ENCODE measurements at regions not wholly inside any gene's neighbourhood (a gene's known extent, or its start where the extent isn't known, plus 50 kb on each side); places are given as distances from the start of the nearest gene placed in this dataset.

DNA sequence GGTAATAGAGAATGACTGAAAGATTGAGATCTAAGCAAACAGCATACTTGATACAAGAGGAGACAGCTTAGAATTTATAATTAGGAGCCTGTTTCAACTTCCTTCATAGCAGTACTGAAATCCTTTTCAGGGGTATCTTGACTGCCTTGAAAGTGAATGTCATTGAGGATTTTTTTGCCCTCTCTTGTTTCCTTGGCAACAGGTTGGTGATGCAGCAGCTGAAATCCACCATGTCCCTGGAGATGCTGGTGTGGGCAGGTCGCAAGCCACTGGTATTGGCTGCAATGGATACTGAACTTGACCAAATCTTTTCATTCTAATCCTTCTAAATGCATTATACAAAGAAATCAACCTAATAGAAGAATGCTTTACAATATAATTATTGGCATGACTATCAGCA, 59.3 kb upstream of the GAP43 start:
- H3K4me3 ChIP-seq (ENCODE audit: low read depth, low read length) = no peak overlapping the region
- ChIA-PET POLR2A (no interaction called here), CTCF (no interaction called here)
- DNase-seq (ENCODE audit: low read depth, low spot score) = no peak
- TF ChIP-seq, protein P1, sequence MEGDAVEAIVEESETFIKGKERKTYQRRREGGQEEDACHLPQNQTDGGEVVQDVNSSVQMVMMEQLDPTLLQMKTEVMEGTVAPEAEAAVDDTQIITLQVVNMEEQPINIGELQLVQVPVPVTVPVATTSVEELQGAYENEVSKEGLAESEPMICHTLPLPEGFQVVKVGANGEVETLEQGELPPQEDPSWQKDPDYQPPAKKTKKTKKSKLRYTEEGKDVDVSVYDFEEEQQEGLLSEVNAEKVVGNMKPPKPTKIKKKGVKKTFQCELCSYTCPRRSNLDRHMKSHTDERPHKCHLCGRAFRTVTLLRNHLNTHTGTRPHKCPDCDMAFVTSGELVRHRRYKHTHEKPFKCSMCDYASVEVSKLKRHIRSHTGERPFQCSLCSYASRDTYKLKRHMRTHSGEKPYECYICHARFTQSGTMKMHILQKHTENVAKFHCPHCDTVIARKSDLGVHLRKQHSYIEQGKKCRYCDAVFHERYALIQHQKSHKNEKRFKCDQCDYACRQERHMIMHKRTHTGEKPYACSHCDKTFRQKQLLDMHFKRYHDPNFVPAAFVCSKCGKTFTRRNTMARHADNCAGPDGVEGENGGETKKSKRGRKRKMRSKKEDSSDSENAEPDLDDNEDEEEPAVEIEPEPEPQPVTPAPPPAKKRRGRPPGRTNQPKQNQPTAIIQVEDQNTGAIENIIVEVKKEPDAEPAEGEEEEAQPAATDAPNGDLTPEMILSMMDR (IDR thresholded peaks at IDR 0.05; ENCODE audit: insufficient read depth, low read length, missing control alignments) = no peak

GRCh38 chr3:115571413-115571812, 51.9 kb upstream of the GAP43 start:
- ChIA-PET CTCF (no interaction called here), POLR2A (no interaction called here)
- no peak overlapping the region for H3K4me3 ChIP-seq (ENCODE audit: low read depth, low read length)
- TF ChIP-seq, protein P1 (IDR thresholded peaks at IDR 0.05; ENCODE audit: insufficient read depth, low read length, missing control alignments) = no peak
- DNase-seq (ENCODE audit: low read depth, low spot score) = no peak

All from AG04449 (cell line).